ENCODE measurements at regions not wholly inside any gene's neighbourhood (a gene's known extent, or its start where the extent isn't known, plus 50 kb on each side); places are given as distances from the start of the nearest gene placed in this dataset.

DNA sequence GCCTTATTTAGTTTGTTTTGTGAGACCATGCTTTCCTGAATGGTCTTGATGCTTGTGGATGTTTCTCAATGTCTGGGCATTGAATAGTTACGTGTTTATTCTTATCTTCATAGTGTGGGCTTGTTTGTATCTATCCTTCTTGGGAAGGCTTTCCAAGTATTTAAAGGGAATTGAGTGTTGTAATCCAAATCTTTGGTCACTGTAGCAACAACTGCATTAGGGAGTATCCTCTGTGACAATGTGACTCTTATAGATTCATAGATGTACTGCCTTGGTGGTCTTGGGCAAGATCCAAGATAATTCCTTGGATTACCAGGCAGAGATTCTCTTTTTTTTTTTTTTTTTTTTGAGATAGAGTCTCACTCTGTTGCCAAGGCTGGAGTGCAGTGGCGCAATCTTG lies 598.4 kb downstream of the CBLN4 start:
- H3K27ac ChIP-seq (ENCODE audit: low read depth in 2 of 2, low read length in 1 of 2), result no peak overlapping the region
- no peak overlapping the region for H3K4me3 ChIP-seq (ENCODE audit: low read depth in 1 of 2, low read length in 2 of 2)
- no peaks in the 10 kb centered on the region for H3K27me3 ChIP-seq (ENCODE audit: control insufficient read depth in 1 of 2, insufficient read depth in 2 of 2, low read length in 2 of 2)
- H3K9me3 ChIP-seq (ENCODE audit: control insufficient read depth in 2 of 2, insufficient read depth in 1 of 2, low read depth in 1 of 2, low read length in 1 of 2), result no peaks in the 10 kb centered on the region
- no peaks in the 10 kb centered on the region for H3K4me1 ChIP-seq (ENCODE audit: control insufficient read depth in 2 of 2, insufficient read depth in 2 of 2, low read length in 1 of 2)
- no peaks in the 10 kb centered on the region for H3K36me3 ChIP-seq (ENCODE audit: control insufficient read depth in 2 of 2, insufficient read depth in 2 of 2, low read length in 1 of 2)
- 70 to 83% methylated on average over 2 of the region's 2 CpGs for WGBS, 2 donors

GRCh38 chr20:55394592-55394991 lies 610.7 kb downstream of the CBLN4 start:
- Histone ChIP-seq H3K9me3 (ENCODE audit: control insufficient read depth in 2 of 2, insufficient read depth in 1 of 2, low read depth in 1 of 2, low read length in 1 of 2) (no peaks in the 10 kb centered on the region), H3K4me1 (ENCODE audit: control insufficient read depth in 2 of 2, insufficient read depth in 2 of 2, low read length in 1 of 2) (no peaks in the 10 kb centered on the region), H3K36me3 (ENCODE audit: control insufficient read depth in 2 of 2, insufficient read depth in 2 of 2, low read length in 1 of 2) (no peaks in the 10 kb centered on the region), H3K4me3 (ENCODE audit: low read depth in 1 of 2, low read length in 2 of 2) (no peak overlapping the region), H3K27me3 (ENCODE audit: control insufficient read depth in 1 of 2, insufficient read depth in 2 of 2, low read length in 2 of 2) (no peaks in the 10 kb centered on the region), H3K27ac (ENCODE audit: low read depth in 2 of 2, low read length in 1 of 2) (no peak overlapping the region)
- WGBS, 2 donors, result 66 to 71% methylated on average over 2 of the region's 2 CpGs

DNA sequence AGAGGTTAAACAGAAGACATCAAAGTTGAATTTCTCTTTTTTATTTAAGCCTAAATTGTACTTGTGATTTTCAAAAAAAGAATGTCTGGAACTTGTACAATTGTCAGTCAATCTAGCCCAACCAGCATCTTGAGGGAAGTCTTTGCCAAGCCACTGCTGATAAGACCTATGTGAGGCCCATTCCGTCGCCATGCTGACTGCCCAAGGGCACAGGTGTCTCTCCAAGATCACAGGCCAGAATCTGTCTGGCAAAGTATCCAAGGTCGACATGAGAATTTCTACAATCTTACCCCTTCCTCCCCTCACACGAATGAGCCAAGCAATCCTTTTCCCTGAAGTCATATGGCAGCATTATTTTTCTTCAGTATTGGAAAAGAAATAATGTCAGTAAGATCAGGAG lies 614.5 kb downstream of the CBLN4 start:
- Histone ChIP-seq H3K9me3 (ENCODE audit: control insufficient read depth in 2 of 2, insufficient read depth in 1 of 2, low read depth in 1 of 2, low read length in 1 of 2) (no peaks in the 10 kb centered on the region), H3K27ac (ENCODE audit: low read depth in 2 of 2, low read length in 1 of 2) (no peak overlapping the region), H3K27me3 (ENCODE audit: control insufficient read depth in 1 of 2, insufficient read depth in 2 of 2, low read length in 2 of 2) (no peaks in the 10 kb centered on the region), H3K36me3 (ENCODE audit: control insufficient read depth in 2 of 2, insufficient read depth in 2 of 2, low read length in 1 of 2) (no peaks in the 10 kb centered on the region), H3K4me3 (ENCODE audit: low read depth in 1 of 2, low read length in 2 of 2) (no peak overlapping the region), H3K4me1 (ENCODE audit: control insufficient read depth in 2 of 2, insufficient read depth in 2 of 2, low read length in 1 of 2) (no peaks in the 10 kb centered on the region)
- WGBS, 2 donors, result 52 to 60% methylated on average over 4 of the region's 4 CpGs

GRCh38 chr20:55386686-55387085 lies 618.6 kb downstream of the CBLN4 start:
- WGBS, 2 donors, result 85 to 91% methylated on average over 1 of the region's 1 CpG
- Histone ChIP-seq H3K4me1 (ENCODE audit: control insufficient read depth in 2 of 2, insufficient read depth in 2 of 2, low read length in 1 of 2) (no peaks in the 10 kb centered on the region), H3K36me3 (ENCODE audit: control insufficient read depth in 2 of 2, insufficient read depth in 2 of 2, low read length in 1 of 2) (no peaks in the 10 kb centered on the region), H3K4me3 (ENCODE audit: low read depth in 1 of 2, low read length in 2 of 2) (no peak overlapping the region), H3K9me3 (ENCODE audit: control insufficient read depth in 2 of 2, insufficient read depth in 1 of 2, low read depth in 1 of 2, low read length in 1 of 2) (no peaks in the 10 kb centered on the region), H3K27ac (ENCODE audit: low read depth in 2 of 2, low read length in 1 of 2) (no peak overlapping the region), H3K27me3 (ENCODE audit: control insufficient read depth in 1 of 2, insufficient read depth in 2 of 2, low read length in 2 of 2) (no peaks in the 10 kb centered on the region)

GRCh38 chr20:55375920-55376319 lies 629.4 kb downstream of the CBLN4 start:
- H3K36me3 ChIP-seq (ENCODE audit: control insufficient read depth in 2 of 2, insufficient read depth in 2 of 2, low read length in 1 of 2), result no peaks in the 10 kb centered on the region
- no peaks in the 10 kb centered on the region for H3K27me3 ChIP-seq (ENCODE audit: control insufficient read depth in 1 of 2, insufficient read depth in 2 of 2, low read length in 2 of 2)
- H3K27ac ChIP-seq (ENCODE audit: low read depth in 2 of 2, low read length in 1 of 2), result no peak overlapping the region
- H3K4me3 ChIP-seq (ENCODE audit: low read depth in 1 of 2, low read length in 2 of 2), result no peak overlapping the region
- 72 to 75% methylated on average over 10 of the region's 10 CpGs for WGBS, 2 donors
- H3K4me1 ChIP-seq (ENCODE audit: control insufficient read depth in 2 of 2, insufficient read depth in 2 of 2, low read length in 1 of 2), result no peaks in the 10 kb centered on the region
- H3K9me3 ChIP-seq (ENCODE audit: control insufficient read depth in 2 of 2, insufficient read depth in 1 of 2, low read depth in 1 of 2, low read length in 1 of 2), result no peaks in the 10 kb centered on the region

DNA sequence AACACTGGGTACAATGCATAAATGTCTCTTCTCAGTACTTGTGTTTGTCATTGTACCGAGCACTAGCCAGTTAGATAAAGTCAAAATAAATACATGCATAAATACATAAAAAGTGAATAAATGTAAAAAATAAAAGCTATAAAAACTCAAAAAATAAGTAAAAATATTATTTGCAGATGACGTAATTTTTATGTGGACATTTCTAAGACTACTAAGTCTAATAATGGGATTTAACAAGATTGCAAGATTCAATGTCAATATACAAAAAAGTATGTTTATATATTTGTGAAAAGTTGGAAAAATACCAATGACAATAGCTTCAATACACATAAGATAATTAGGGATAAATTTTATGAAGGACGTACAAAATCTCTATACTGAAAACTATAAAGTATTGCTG lies 639.6 kb downstream of the CBLN4 start:
- no peak overlapping the region for H3K27ac ChIP-seq (ENCODE audit: low read depth in 2 of 2, low read length in 1 of 2)
- no peaks in the 10 kb centered on the region for H3K36me3 ChIP-seq (ENCODE audit: control insufficient read depth in 2 of 2, insufficient read depth in 2 of 2, low read length in 1 of 2)
- no peaks in the 10 kb centered on the region for H3K9me3 ChIP-seq (ENCODE audit: control insufficient read depth in 2 of 2, insufficient read depth in 1 of 2, low read depth in 1 of 2, low read length in 1 of 2)
- no peak overlapping the region for H3K4me3 ChIP-seq (ENCODE audit: low read depth in 1 of 2, low read length in 2 of 2)
- H3K27me3 ChIP-seq (ENCODE audit: control insufficient read depth in 1 of 2, insufficient read depth in 2 of 2, low read length in 2 of 2), result no peaks in the 10 kb centered on the region
- WGBS, 2 donors, result 86 to 89% methylated on average over 3 of the region's 3 CpGs
- no peaks in the 10 kb centered on the region for H3K4me1 ChIP-seq (ENCODE audit: control insufficient read depth in 2 of 2, insufficient read depth in 2 of 2, low read length in 1 of 2)

GRCh38 chr20:55360895-55361294 lies 644.4 kb downstream of the CBLN4 start:
- no peak overlapping the region for H3K4me3 ChIP-seq (ENCODE audit: low read depth in 1 of 2, low read length in 2 of 2)
- WGBS, 2 donors, result 96 to 100% methylated on average over 1 of the region's 1 CpG

DNA sequence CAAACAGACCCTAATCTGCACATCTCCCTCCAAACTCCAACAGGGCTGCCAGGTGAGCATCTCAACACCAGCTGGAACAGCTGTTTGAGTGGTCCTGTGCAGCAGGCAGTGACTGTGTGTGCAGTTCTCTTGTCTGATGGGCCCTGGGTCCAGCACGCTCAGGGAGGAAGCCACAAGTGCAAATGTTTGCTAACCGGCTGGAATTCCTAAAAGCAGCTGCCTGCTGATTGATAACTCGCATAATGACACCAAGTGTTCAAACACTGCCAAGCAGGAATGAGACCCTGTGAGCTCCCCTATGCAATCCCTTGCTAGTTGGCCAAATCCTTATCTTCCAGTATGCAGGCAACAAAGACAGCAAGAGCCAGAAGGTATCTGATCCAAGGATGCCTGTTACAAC lies 650.6 kb downstream of the CBLN4 start:
- Histone ChIP-seq H3K4me1 (ENCODE audit: control insufficient read depth in 2 of 2, insufficient read depth in 2 of 2, low read length in 1 of 2) (no peaks in the 10 kb centered on the region), H3K4me3 (ENCODE audit: low read depth in 1 of 2, low read length in 2 of 2) (no peak overlapping the region), H3K27ac (ENCODE audit: low read depth in 2 of 2, low read length in 1 of 2) (no peak overlapping the region), H3K36me3 (ENCODE audit: control insufficient read depth in 2 of 2, insufficient read depth in 2 of 2, low read length in 1 of 2) (no peaks in the 10 kb centered on the region), H3K27me3 (ENCODE audit: control insufficient read depth in 1 of 2, insufficient read depth in 2 of 2, low read length in 2 of 2) (no peaks in the 10 kb centered on the region), H3K9me3 (ENCODE audit: control insufficient read depth in 2 of 2, insufficient read depth in 1 of 2, low read depth in 1 of 2, low read length in 1 of 2) (no peaks in the 10 kb centered on the region)
- 45 to 55% methylated on average over 3 of the region's 3 CpGs for WGBS, 2 donors

More at GRCh38 chr20:55360895-55361294, 644.4 kb downstream of the CBLN4 start:
- no peaks in the 10 kb centered on the region for H3K4me1 ChIP-seq (ENCODE audit: control insufficient read depth in 2 of 2, insufficient read depth in 2 of 2, low read length in 1 of 2)
- no peak overlapping the region for H3K27ac ChIP-seq (ENCODE audit: low read depth in 2 of 2, low read length in 1 of 2)
- H3K36me3 ChIP-seq (ENCODE audit: control insufficient read depth in 2 of 2, insufficient read depth in 2 of 2, low read length in 1 of 2), result no peaks in the 10 kb centered on the region
- no peaks in the 10 kb centered on the region for H3K27me3 ChIP-seq (ENCODE audit: control insufficient read depth in 1 of 2, insufficient read depth in 2 of 2, low read length in 2 of 2)
- no peaks in the 10 kb centered on the region for H3K9me3 ChIP-seq (ENCODE audit: control insufficient read depth in 2 of 2, insufficient read depth in 1 of 2, low read depth in 1 of 2, low read length in 1 of 2)

GRCh38 chr20:55353206-55353605 lies 652.1 kb downstream of the CBLN4 start:
- Histone ChIP-seq H3K4me1 (ENCODE audit: control insufficient read depth in 2 of 2, insufficient read depth in 2 of 2, low read length in 1 of 2) (no peaks in the 10 kb centered on the region), H3K27me3 (ENCODE audit: control insufficient read depth in 1 of 2, insufficient read depth in 2 of 2, low read length in 2 of 2) (no peaks in the 10 kb centered on the region), H3K36me3 (ENCODE audit: control insufficient read depth in 2 of 2, insufficient read depth in 2 of 2, low read length in 1 of 2) (no peaks in the 10 kb centered on the region), H3K27ac (ENCODE audit: low read depth in 2 of 2, low read length in 1 of 2) (no peak overlapping the region), H3K4me3 (ENCODE audit: low read depth in 1 of 2, low read length in 2 of 2) (no peak overlapping the region), H3K9me3 (ENCODE audit: control insufficient read depth in 2 of 2, insufficient read depth in 1 of 2, low read depth in 1 of 2, low read length in 1 of 2) (no peaks in the 10 kb centered on the region)
- WGBS, 2 donors, result 77 to 87% methylated on average over 1 of the region's 1 CpG

DNA sequence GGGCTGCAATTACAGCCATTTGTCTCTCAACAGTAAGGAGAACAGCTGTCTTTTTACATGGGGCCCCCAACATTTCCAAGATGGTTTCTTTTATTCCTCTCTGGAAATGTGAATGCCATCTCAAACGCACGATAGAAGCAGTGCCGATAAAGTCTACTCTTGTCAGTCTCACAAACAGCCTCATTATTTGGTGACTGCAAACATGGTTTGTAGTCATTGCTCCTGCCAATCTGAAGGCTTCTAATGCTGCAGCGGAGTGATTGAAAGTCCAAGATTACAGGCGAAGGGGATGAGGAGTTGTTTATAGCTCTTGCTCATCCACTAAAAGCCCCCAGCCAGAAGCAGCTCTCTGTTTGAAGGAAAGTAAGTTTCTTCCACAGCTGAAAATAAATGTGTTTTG lies 657.1 kb downstream of the CBLN4 start:
- Histone ChIP-seq H3K4me3 (ENCODE audit: low read depth in 1 of 2, low read length in 2 of 2) (no peak overlapping the region), H3K27me3 (ENCODE audit: control insufficient read depth in 1 of 2, insufficient read depth in 2 of 2, low read length in 2 of 2) (no peaks in the 10 kb centered on the region), H3K9me3 (ENCODE audit: control insufficient read depth in 2 of 2, insufficient read depth in 1 of 2, low read depth in 1 of 2, low read length in 1 of 2) (no peaks in the 10 kb centered on the region), H3K4me1 (ENCODE audit: control insufficient read depth in 2 of 2, insufficient read depth in 2 of 2, low read length in 1 of 2) (no peaks in the 10 kb centered on the region), H3K36me3 (ENCODE audit: control insufficient read depth in 2 of 2, insufficient read depth in 2 of 2, low read length in 1 of 2) (no peaks in the 10 kb centered on the region), H3K27ac (ENCODE audit: low read depth in 2 of 2, low read length in 1 of 2) (no peak overlapping the region)
- WGBS, 2 donors, result 54 to 72% methylated on average over 5 of the region's 5 CpGs
